ENCODE measurements at regions not wholly inside any gene's neighbourhood (a gene's known extent, or its start where the extent isn't known, plus 50 kb on each side); places are given as distances from the start of the nearest gene placed in this dataset.

GRCh38 chr1:82044536-82044935, 243.8 kb downstream of the ADGRL2 start:
- CTCF ChIA-PET, result no interaction called here
- no peak for TF ChIP-seq CTCF (conservative IDR thresholded peaks at IDR 0.05; ENCODE audit: low read depth)
- POLR2A ChIA-PET (ENCODE audit: low non-redundant PET), result no interaction called here
- DNase-seq (ENCODE audit: low spot score), result no peak
- H3K27ac ChIP-seq, result no peak overlapping the region

- DNase-seq (ENCODE audit: low spot score), result no peak
- ChIA-PET POLR2A (ENCODE audit: low non-redundant PET) (no interaction called here), CTCF (no interaction called here)
- no peak overlapping the region for H3K27ac ChIP-seq
- no peak for TF ChIP-seq CTCF (conservative IDR thresholded peaks at IDR 0.05; ENCODE audit: low read depth)
Observed at GRCh38 chr1:82044111-82044510, 243.4 kb downstream of the ADGRL2 start.

- TF ChIP-seq CTCF (conservative IDR thresholded peaks at IDR 0.05; ENCODE audit: low read depth), result no peak
- POLR2A ChIA-PET (ENCODE audit: low non-redundant PET), result no interaction called here
- no peak for DNase-seq (ENCODE audit: low spot score)
- no peak overlapping the region for H3K27ac ChIP-seq
- CTCF ChIA-PET, result interaction anchor here (0.6 to 0.7 kb wide), 3 partner anchors 13 to 963 kb away, joined by 3 to 5 read pairs (median 4); no protein-coding TSS in a partner anchor
Observed at GRCh38 chr1:82042306-82043060, 241.7 kb downstream of the ADGRL2 start.
